GF-D8 (cell line): ENCODE measurements at regions not wholly inside any gene's neighbourhood (a gene's known extent, or its start where the extent isn't known, plus 50 kb on each side); places are given as distances from the start of the nearest gene placed in this dataset.
"Not testable (repeated sequence)": the region's sequence is repeated elsewhere in the genome, so short reads cannot be mapped to it uniquely, and the experiment has no call there.

Experiments
- DNase-seq: peaks from one replicate; lab custom pipeline; 2025; lab: John Stamatoyannopoulos, UW

DNA sequence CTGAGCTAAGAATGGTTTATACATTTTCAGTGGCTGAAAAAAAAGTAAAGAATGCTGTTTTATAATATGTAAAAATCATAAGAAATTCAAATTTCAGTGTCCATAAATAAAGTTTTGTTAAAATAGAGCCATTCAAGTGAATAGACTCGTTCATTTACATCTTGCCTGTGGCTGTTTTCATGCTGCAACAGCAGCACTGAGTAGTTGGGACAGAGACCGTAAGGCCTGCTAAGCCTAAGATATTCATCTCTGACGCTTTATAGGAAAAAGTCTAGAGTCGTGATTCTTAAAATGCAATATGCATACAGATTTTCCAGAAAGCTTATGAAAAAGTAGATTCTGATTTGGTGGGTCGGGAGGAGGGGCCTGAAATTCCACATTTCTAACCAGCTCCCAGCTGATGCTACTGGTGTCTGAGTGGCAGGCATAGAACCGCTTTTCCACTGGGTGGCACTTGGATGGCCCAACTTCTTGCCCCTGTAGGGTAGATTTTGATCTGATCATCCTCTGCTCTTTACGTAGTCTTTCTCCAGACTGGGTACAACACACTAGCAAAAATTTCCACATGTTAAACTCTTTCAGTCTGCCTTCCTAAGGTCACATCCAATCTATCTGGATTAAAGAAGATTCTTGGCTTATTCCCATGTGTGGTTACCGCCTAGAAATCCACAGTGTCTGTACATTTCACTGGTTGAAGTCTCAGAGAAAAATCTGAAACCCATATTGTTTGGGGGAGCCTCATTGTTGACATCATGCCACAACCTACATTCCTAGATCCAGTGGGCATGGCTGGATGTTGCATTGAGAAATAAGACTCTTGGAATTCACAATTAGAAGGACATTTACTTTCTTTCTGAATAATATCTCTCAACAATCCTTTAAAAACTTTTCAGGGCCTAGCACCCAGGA lies 151.2 kb downstream of the C12orf75 start:
- no peak for DNase-seq

DNA sequence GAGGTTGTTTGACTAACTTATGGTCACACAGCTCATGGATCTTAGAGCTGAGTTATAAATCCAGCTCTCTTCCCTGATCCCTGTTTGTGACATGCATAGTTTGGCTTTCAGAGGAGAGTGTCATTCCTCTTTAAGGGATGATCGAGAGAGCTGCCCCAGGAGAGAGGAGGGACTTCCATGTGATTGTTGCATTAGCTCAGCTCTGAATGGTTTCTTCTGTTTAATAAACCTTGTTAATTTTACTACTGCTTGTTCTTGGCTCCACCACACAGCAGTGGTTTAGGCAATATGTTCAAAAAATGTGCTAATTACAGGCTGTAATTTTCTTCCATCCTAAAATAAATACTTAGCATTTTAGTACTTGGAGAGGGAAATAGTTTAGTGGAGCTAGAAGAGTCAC lies 152.5 kb downstream of the C12orf75 start:
- no peak for DNase-seq

DNA sequence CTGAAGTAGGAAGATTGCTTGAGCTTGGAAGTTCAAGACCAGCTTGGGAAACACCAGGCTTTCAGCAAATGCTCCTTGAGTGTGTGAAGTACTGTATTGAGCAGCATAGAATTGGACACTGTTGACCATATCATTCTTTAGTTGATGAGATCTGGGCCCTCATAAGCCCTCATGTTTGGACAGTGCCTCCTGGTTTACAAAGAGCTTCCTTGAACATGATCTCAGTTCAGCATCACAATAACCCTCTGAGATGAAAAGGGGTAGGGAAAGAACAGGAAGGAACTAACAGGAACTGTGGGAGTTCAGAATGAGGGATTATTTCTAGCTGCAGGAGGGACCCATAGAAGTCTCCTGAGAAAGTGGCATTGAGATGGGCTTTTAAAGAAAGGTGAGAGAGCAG lies 153.2 kb downstream of the C12orf75 start:
- DNase-seq = no peak

DNA sequence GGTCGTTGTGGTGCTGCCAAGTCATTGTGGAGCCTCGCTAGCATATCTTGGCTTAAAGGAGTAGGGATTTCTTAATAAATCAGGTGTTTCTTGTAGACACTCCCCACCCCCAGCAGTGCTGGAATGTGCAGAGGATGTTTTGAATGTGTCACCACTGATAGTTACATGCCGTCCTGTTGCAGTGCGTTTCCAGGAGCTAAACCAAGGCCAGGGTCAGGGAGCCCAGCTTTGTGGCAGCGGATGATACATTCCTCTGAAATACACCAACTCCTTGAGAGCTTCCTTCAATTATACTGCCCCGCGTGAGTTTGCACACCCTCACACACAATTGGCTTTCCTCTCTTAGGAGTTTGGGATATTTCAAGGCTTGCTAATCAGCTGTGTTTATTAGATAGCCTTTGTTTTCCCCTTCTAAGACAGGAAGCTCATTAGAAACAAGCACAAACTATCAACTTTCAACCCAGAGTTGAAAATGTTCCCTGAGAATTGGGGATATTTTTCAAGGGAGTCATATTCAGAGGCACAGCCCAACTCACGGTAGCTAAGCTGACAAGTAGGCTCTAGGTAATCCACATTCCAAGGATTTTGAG lies 154.9 kb downstream of the C12orf75 start:
- DNase-seq = no peak

DNA sequence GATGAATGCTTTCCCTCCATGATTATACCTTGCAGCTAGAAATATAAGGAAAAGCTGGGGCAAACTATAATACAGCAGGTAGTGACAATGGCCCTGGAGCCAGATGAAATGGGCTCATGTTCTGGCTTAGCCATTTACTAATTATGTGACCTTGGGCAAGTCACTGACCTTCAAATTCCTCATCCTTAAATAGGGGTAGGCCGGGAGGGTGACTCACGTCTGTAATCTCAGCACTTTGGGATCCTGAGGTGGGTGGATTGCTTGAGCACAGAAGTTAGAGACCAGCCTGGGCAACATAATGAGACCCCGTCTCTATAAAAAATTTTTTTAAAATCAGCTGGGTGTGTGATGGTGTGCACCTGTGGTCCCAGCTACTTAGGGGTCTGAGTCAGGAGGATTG lies 155.4 kb downstream of the C12orf75 start:
- DNase-seq = no peak

DNA sequence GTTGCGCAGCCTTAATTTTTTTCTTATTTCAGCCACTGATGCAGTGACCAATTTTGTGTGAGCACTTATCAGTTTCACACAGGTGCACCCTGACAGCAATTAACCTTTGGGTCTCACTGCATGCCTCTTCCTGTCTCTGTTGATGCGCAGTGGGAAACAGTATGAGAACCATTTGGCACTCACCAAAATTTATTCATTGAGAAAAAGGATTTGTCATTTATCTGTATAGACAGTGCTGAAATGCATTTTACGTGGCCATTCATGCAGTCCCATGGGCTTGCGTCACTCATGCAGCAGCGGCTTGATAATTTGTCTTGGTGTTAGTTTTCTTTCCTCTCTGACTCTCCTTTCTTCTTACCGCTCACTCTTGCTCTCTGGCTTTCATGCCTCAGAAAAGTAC lies 157.5 kb downstream of the C12orf75 start:
- DNase-seq = no peak

DNA sequence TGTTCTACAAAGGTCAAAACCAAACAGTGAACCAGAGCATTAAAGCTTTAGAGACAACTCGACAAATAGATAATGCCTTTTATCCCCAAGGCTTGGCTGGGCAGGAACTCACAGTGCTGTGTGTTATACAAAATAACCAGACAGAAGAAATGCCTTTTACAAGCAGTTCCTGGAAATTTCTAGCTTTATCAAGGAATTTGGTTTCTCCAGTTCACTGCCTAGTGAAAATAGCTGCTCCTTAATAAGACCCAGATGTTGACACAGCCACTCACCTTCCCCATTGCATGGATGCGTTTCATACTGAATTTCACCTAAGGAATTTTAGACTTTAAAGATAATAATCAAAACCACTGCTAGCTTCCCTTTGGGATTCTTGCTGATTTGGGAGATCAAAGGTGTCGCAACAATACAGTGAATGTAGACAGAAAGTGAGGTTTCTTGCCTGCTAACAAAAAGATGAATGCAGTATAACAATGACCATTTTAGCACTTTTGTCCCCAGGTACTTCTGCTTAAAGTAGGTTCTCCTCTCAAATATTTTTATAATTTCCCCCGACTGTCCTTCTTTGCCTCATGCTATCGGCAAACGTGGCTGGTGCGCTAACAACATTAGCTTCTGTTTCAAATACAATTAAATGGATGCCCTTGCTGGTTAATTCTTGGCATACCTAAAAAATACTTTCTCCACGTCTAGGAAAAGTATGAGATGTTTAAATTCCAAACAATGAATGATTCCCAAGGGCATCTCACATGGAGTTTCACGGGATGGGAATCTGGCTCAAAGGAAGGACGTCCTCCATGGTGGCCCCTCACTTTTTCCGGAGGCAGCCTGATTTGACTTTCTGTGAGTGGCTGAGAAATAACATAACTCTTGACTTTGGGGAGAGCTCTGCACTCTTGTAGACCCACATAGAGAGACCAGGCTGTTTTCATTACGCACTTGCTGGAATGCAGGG lies 162.4 kb downstream of the C12orf75 start:
- no peak for DNase-seq

DNA sequence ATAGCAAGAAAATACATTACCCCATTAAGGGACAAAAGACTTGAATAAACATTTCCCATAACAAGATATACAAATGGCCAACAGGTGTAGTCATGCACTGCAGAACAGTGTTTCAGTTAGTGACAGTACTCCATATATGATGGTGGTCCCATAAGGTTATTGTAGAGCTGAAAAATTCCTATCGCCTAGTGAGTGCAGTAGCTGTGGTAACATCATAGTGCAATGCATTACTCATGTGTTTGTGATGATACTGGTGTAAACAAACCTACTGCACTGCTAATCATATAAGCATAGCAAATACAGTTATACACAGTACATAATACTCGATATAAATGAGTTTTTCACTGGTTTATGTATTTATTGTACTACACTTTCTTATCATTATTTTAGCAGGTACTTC lies 168.7 kb downstream of the C12orf75 start:
- no peak for DNase-seq

DNA sequence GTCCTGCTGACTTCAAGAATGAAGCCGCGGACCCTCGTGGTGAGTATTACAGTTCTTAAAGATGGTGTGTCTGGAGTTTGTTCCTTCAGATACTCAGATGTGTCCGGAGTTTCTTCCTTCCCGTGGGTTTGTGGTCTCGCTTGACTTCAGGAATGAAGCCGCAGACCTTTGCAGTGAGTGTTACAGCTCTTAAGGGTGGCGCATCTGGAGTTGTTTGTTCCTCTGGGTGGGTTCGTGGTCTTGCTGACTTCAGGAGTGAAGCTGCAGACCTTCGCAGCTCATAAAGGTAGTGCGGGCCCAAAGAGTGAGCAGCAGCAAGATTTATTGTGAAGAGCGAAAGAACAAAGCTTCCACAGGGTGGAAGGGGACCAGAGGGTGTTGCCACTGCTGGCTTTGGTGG lies 170.2 kb downstream of the C12orf75 start:
- DNase-seq = not testable (repeated sequence)

DNA sequence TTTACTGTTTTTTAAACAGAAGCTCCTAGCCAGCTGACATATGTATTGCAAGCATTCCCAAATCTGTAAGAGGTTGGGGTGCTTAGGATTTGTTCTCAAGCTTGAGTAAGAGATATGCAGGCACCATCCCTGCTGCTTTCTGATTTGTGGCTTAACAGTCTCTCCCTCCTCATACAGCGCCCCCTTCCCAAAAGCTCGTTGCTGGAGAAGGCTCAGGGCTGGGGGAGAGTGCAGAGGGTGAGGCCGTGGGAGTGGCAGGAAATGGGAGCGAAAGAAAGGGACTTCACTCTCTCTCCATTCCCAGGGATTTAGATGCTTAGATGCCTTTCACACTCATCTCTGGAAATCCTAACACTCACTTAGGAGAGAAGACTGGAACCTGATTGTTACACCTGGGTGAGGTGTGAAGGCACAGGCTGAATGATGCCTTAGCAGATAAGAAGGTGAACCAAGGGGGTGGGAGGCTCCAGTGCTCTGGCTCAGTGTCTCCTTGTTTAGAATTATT lies 172.0 kb downstream of the C12orf75 start:
- no peak for DNase-seq

DNA sequence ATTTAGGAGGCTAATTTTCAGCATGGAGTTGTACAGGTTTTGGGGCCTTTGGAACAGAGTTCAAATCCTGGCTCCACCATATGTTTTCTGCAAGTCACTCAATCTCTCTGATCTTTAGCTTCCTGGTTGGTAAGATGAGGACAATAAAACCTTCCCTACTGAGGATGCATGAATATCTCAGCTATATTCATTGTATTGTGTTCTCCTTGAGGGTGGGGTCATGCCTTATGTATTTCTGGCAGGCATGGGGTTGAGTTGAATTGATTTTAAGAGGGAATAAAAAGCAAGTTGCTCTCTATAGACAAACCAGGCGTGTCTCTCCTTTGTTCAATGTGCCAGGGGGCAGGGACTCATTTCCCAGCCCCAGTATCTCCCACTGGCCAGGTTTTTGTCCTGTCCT lies 173.1 kb downstream of the C12orf75 start:
- DNase-seq = no peak

DNA sequence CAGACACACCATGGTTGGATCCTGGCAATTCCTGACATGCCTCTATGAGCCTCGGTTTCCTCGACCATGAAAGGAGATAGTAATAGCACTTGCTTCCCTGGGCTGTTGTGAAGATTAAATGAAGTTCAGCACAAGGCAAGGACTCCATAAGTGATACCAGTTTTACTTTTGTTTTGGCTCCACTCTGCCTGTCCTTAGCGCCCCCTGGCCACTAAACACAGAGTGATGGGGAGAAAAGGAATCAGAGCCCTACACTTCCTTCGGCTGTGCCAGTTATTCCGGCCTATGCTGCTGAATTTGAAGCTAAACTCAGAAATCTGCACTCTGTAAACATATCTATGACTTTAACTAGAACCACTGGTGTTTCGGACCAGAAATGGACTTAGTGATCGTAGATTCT lies 173.8 kb downstream of the C12orf75 start:
- no peak for DNase-seq

DNA sequence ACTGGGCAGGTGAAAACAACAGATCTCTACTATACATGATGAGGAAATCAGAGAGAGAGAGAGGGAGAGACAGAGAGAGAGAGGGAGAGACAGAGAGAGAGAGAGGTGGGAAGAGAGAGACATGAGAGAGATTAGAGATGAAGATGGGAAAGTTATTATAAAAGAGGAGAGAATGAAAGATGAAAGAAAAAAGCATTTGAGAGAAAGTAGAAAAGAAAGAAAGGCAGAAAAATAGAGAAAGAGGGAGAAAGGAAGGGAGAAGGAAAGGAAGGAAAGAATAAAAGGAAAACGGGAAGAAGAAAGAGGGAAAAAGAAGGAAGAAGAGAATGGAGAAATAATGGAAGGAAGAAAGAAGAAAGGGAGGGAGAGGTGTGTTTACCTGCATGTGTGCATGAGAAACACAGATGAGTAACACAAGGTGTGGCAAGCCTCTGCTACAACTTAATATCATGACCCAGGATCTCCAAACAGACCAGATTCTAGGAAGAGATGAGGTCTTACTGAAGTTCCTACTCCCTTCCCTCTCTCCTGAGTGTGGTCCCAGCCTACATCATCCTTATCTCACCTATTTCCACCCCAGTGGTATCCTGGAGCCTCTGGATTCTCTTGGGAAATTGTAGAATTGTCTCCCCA lies 176.3 kb downstream of the C12orf75 start:
- DNase-seq = no peak

DNA sequence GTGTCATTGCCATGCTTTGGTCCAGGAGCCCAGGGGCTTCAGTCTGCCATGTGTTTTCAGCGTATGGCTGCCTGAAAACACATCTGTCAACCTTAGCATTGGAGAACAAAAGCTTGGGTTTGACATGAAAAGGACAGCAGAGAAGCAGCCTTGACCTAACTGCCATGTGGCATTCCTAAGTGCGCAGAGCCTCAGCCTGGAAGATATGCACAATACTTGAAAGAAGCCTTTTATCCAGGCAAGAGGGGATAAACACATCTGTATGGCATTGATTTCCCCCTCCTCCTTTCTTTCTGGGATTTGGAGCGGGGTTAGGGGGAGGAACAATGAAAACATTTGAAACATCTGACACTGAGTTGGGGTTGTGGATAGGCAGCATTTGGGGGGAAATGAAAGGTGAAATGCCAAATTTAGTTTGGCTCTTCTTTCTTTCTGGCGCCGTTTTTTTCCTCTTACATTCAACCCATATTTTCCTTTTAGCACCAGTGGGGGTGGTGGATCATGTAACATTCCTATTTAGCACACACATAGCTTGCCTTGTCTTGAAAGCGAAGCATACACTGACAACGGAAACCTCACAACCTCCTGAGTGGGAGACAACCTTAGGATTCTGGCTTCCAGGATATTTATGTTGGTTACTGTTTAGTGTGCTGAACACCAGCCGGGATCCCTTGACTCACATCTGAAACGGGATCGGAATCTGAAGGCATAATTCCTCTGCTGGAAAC lies 177.0 kb downstream of the C12orf75 start:
- DNase-seq = no peak

DNA sequence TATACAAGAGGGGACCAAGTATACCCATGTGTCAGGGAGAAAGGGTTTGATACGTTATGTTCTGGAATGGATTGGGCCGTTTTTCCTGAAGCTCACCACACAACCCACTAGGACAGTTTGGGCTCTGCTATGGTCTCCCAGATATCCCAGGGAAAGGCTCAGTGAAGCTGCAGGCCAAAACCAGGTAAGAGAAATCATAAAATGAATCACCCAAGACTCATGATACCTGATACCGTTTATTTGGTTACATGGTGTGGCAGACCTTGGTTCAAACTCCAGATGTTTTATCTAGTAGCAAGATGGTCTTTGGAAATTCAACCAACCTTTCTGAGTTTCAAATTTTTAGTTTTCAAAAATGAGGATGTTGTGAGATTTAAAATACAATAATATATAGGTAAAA lies 177.6 kb downstream of the C12orf75 start:
- no peak for DNase-seq

DNA sequence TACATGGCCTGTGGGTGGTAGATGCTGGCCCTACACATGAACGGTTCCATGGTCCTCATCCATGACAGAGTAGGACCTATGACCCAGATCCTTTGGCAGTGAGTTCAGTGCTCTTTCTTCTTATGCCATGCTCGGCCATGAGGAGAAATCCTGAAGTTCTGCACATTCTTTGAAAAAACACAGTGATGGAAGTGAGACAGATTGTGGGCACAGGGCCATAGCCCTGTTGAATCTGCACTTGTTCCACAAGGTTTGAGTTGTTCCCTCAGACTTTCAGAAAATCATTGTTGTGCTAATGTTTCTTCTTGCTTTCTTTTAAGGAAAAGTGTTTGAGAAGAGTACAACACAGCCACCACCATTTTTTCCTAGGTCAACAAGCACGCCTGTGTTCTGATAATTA lies 180.0 kb downstream of the C12orf75 start:
- DNase-seq = no peak

DNA sequence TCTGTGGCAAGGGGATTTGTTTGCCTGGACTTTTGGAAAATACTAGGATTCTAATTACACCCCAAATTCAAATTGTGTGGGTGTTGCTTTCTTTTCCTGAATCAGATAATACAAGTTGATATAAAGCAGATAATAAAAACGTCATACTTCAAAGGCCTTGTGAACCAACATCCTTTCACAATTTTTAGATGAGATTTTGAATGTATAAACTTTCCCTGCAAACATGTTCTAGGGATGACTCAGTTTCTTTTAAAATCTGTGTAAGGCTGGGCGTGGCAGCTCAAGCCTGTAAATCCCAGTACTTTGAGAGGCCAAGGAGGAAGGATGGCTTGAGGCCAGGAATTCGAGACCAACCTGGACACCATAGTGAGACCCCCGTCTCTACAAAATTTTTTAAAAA lies 182.4 kb downstream of the C12orf75 start:
- DNase-seq = not testable (repeated sequence)

DNA sequence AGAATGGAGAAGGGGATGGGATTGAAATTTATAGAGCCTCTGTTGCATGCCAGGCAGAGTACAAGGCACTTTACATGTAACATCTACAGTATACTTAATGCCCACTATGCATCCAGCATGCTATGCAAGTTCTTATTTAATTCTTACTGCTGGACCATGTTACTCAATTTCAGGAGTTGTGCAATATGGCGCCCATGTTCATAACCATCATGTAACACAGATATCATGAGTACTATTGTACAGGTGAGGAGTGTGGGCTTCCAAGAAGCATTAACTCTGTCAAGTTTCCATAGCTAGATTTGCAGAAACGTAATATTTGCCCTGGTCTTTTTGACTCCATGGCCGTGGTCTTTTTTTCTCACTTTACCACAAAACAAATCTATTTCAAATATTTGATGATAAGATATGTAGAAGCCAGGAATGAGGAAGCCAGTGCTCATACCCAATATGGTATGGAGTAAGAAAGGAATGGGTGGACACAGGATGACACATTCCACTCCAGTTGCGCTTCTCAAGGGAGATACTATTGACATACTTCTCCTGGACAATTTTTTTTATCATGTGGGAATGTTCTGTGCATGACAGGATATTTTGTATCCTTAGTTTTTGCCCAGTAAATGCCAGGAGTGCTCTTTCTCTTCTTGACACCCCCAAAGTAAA lies 191.8 kb downstream of the C12orf75 start:
- no peak for DNase-seq

DNA sequence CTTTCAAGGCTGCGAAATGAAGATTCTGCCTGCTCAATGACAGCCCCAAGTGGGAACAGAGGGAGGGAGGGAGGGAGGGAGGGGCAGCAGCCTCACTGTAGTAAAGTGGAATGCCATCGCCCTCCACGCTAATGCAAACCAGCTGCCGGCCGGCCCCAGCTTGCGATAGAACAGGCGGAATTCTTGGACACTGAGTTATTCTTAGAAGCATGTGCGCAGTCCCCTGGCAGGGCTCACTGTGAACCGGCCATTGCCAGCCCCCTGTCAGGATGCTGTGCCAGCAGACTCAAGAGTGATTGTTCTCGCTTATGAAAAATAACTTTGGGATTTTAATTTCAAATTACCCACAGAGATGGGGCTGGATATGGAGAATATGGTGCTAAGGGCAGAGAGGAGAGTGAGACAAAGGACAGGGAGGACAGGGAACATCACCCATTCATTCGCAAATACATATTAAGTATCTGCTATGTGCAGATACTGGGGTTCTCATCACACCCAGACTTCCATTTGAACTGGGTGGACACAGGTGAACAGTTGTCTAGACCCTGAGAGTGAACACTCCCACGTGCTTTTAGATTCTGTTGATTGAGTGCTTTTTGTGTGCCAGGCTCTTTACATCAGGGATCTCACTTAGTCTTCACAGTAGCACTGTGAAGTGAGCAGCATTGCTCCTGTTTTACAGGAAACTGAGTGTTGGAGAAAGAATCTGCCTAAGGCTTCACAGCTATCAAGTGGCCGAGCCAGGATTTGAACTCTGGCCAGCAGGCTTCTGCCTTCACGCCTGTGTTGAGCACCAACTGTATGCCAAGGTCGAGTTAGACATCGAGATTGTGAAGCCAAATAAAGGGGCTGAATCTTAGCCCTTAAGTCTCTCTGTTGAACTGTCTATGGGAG lies 192.9 kb downstream of the C12orf75 start:
- DNase-seq = no peak

DNA sequence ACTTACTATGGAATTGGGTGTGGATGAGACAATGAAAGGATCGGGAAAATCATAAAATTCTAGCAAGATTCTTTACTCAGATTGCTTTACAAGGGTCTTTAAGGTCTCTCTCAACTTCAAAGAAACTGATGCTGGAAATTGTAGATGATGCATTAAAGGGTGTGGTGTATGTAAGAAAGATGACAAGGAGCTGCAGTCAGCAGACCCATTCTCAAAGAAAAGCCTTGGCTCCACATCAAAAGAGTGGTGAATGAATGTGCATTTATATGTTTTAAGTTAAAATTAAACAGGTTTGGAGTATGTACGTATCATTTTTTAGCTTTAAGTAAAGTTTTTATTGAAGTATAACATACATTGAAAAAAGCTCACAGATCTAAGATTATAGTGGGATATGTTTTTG lies 194.5 kb downstream of the C12orf75 start:
- DNase-seq = no peak
